GM18870 (cell line): ENCODE measurements at regions not wholly inside any gene's neighbourhood (a gene's known extent, or its start where the extent isn't known, plus 50 kb on each side); places are given as distances from the start of the nearest gene placed in this dataset.
"Not testable (repeated sequence)": the region's sequence is repeated elsewhere in the genome, so short reads cannot be mapped to it uniquely, and the experiment has no call there.

Experiments used
- ATAC-seq: cut with Tn5 transposase; IDR thresholded peaks from one replicate; pipeline ENCODE4 v1.9.1; 2021; ENCODE audit warnings: moderate library complexity; ENCODE audit not compliant: unreplicated experiment

- no peak for ATAC-seq
Observed at GRCh38 chr2:8558096-8558495, 123.8 kb upstream of the ID2 start.

- ATAC-seq, result no peak
Observed at GRCh38 chr2:8558956-8559355, 122.9 kb upstream of the ID2 start.

- no peak for ATAC-seq
Observed at GRCh38 chr2:8559805-8560204, 122.1 kb upstream of the ID2 start.

GRCh38 chr2:8561692-8562091 lies 120.2 kb upstream of the ID2 start:
- not testable (repeated sequence) for ATAC-seq

- ATAC-seq, result no peak
Observed at GRCh38 chr2:8563814-8564474, 117.9 kb upstream of the ID2 start.

- no peak for ATAC-seq
Observed at GRCh38 chr2:8564475-8564874, 117.4 kb upstream of the ID2 start.

- ATAC-seq, result no peak
Observed at GRCh38 chr2:8565399-8566154, 116.3 kb upstream of the ID2 start.

GRCh38 chr2:8566155-8566670 lies 115.6 kb upstream of the ID2 start:
- ATAC-seq, result no peak

- ATAC-seq, result no peak
Observed at GRCh38 chr2:8566774-8567468, 114.9 kb upstream of the ID2 start.

- ATAC-seq, result no peak
Observed at GRCh38 chr2:8567469-8568260, 114.2 kb upstream of the ID2 start.

- ATAC-seq, result no peak
Observed at GRCh38 chr2:8568543-8569302, 113.1 kb upstream of the ID2 start.

GRCh38 chr2:8569332-8569930 lies 112.4 kb upstream of the ID2 start:
- ATAC-seq, result no peak

GRCh38 chr2:8570637-8571036 lies 111.2 kb upstream of the ID2 start:
- ATAC-seq, result no peak

- no peak for ATAC-seq
Observed at GRCh38 chr2:8571301-8571791, 110.5 kb upstream of the ID2 start.

- ATAC-seq, result no peak
Observed at GRCh38 chr2:8571792-8572499, 109.9 kb upstream of the ID2 start.

GRCh38 chr2:8572712-8573233 lies 109.1 kb upstream of the ID2 start:
- no peak for ATAC-seq

- ATAC-seq, result no peak
Observed at GRCh38 chr2:8573234-8573941, 108.5 kb upstream of the ID2 start.

GRCh38 chr2:8573942-8574195 lies 108.0 kb upstream of the ID2 start:
- ATAC-seq, result no peak
